ENCODE measurements at regions not wholly inside any gene's neighbourhood (a gene's known extent, or its start where the extent isn't known, plus 50 kb on each side); places are given as distances from the start of the nearest gene placed in this dataset.

- no peak overlapping the region for H3K23ac ChIP-seq (ENCODE audit: insufficient read length, low read depth, low read length)
- no peaks in the 10 kb centered on the region for H3K27me3 ChIP-seq (ENCODE audit: insufficient read depth, low read length)
- H3K18ac ChIP-seq (ENCODE audit: insufficient read length, low read depth, low read length): no peak overlapping the region
- no peaks in the 10 kb centered on the region for H3K4me1 ChIP-seq (ENCODE audit: insufficient read depth, low read length)
- H2AK5ac ChIP-seq (ENCODE audit: insufficient read length, low read length): no peak overlapping the region
- Mint-ChIP-seq H3K27me3 (ENCODE audit: low read depth) (no peaks in the 10 kb centered on the region; the same call in 1 of the 2 replicates), H3K9me3 (peaks cover 8% of the 10 kb centered on the region in 2 experiments; a peak in 4 of 5 replicates), H3K27ac (no peak overlapping the region), H3K36me3 (ENCODE audit: insufficient read depth in 1 of 3, low read depth in 3 of 3) (peaks cover 0 to 6% (median 0%) of the 10 kb centered on the region in 3 experiments; a peak in 3 of 7 replicates), H3K4me3 (no peak overlapping the region), H3K4me1 (no peaks in the 10 kb centered on the region)
- no peak overlapping the region for H2BK20ac ChIP-seq (ENCODE audit: low read depth, low read length, poor library complexity, severe bottlenecking)
- no peak overlapping the region for H3K9ac ChIP-seq (ENCODE audit: extremely low read depth, insufficient read length, low read length)
- H3K9me3 ChIP-seq (ENCODE audit: control insufficient read depth, low read depth, low read length): no peaks in the 10 kb centered on the region
- H3K14ac ChIP-seq (ENCODE audit: insufficient read depth, low read length): no peak overlapping the region
- H3K56ac ChIP-seq (ENCODE audit: insufficient read length, low read depth, low read length): no peak overlapping the region
- no peak overlapping the region for H2BK15ac ChIP-seq (ENCODE audit: low read depth, low read length)
- TF ChIP-seq, protein P1, sequence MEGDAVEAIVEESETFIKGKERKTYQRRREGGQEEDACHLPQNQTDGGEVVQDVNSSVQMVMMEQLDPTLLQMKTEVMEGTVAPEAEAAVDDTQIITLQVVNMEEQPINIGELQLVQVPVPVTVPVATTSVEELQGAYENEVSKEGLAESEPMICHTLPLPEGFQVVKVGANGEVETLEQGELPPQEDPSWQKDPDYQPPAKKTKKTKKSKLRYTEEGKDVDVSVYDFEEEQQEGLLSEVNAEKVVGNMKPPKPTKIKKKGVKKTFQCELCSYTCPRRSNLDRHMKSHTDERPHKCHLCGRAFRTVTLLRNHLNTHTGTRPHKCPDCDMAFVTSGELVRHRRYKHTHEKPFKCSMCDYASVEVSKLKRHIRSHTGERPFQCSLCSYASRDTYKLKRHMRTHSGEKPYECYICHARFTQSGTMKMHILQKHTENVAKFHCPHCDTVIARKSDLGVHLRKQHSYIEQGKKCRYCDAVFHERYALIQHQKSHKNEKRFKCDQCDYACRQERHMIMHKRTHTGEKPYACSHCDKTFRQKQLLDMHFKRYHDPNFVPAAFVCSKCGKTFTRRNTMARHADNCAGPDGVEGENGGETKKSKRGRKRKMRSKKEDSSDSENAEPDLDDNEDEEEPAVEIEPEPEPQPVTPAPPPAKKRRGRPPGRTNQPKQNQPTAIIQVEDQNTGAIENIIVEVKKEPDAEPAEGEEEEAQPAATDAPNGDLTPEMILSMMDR (conservative IDR thresholded peaks at IDR 0.05): no peak
- no peaks in the 10 kb centered on the region for H4K20me1 ChIP-seq (ENCODE audit: control insufficient read depth, insufficient read depth, insufficient read length)
- H3K23me2 ChIP-seq (ENCODE audit: insufficient read length, low read depth, low read length, poor library complexity, severe bottlenecking): no peaks in the 10 kb centered on the region
- no peak overlapping the region for H4K91ac ChIP-seq (ENCODE audit: insufficient read length, low read depth, low read length)
- no peak overlapping the region for H3T11ph ChIP-seq (ENCODE audit: low read length)
- H2BK120ac ChIP-seq (ENCODE audit: low read depth, low read length, poor library complexity, severe bottlenecking): no peak overlapping the region
- no peak overlapping the region for H3K27ac ChIP-seq (ENCODE audit: insufficient read length, low read depth, low read length)
- no peaks in the 10 kb centered on the region for H3K79me2 ChIP-seq (ENCODE audit: insufficient read depth, low read length)
- no peak overlapping the region for H3K4me2 ChIP-seq (ENCODE audit: insufficient read depth, insufficient read length, low read length)
- no peak overlapping the region for H2BK5ac ChIP-seq (ENCODE audit: insufficient read length, low read length)
- WGBS (ENCODE audit: extremely low coverage, insufficient read length, low lambda C conversion rate): no CpG with 5 or more reads among the region's 5 CpGs
- H3K4ac ChIP-seq (ENCODE audit: low read depth, low read length): no peak overlapping the region
- DNase-seq: no peak
- H3K79me1 ChIP-seq (ENCODE audit: insufficient read depth, low read depth, low read length, poor library complexity, severe bottlenecking): no peaks in the 10 kb centered on the region
- no peak overlapping the region for H2AFZ ChIP-seq (ENCODE audit: low read length)
- H4K5ac ChIP-seq (ENCODE audit: insufficient read length, low read depth, low read length): no peak overlapping the region
- H4K8ac ChIP-seq (replicated peaks; ENCODE audit: insufficient read length, low read depth, low read length): no peak overlapping the region
- H2BK12ac ChIP-seq (ENCODE audit: insufficient read length, low read depth, low read length): no peak overlapping the region
These were observed 853.8 kb downstream of the TMEM182 start for GRCh38 chr2:103615611-103616105.
